Esophagus (tissue), 2 donors: ENCODE measurements at regions not wholly inside any gene's neighbourhood (a gene's known extent, or its start where the extent isn't known, plus 50 kb on each side); places are given as distances from the start of the nearest gene placed in this dataset.
"Not testable (repeated sequence)": the region's sequence is repeated elsewhere in the genome, so short reads cannot be mapped to it uniquely, and the experiment has no call there.

ENCODE experiments used
- H3K27ac ChIP-seq, 2 donors: one replicate each; pipeline ENCODE4 v1.5.1; 2013; ENCODE audit warnings: low read depth in 2 of 2, mild to moderate bottlenecking in 2 of 2, inconsistent platforms in 1 of 2, low read length in 1 of 2, moderate library complexity in 1 of 2
- H3K27me3 ChIP-seq, 2 donors: one replicate each; pipeline ENCODE4 v1.6.1; 2013; ENCODE audit warnings: low read length in 2 of 2, control low read depth in 1 of 2, mild to moderate bottlenecking in 1 of 2; ENCODE audit not compliant: insufficient read depth in 2 of 2, control insufficient read depth in 1 of 2
- H3K36me3 ChIP-seq, 2 donors: one replicate each; pipeline ENCODE4 v1.6.1; 2013; ENCODE audit warnings: low read length in 1 of 2; ENCODE audit not compliant: control insufficient read depth in 2 of 2, insufficient read depth in 2 of 2
- H3K4me1 ChIP-seq, 2 donors: one replicate each; pipeline ENCODE4 v1.6.1; 2013; ENCODE audit warnings: low read length in 1 of 2; ENCODE audit not compliant: control insufficient read depth in 2 of 2, insufficient read depth in 2 of 2
- H3K4me3 ChIP-seq, 2 donors: one replicate each; pipeline ENCODE4 v1.5.1; 2013; ENCODE audit warnings: low read length in 2 of 2, mild to moderate bottlenecking in 2 of 2, low read depth in 1 of 2, moderate library complexity in 1 of 2
- H3K9me3 ChIP-seq, 2 donors: one replicate each; pipeline ENCODE4 v1.6.1; 2013; ENCODE audit warnings: mild to moderate bottlenecking in 2 of 2, low read depth in 1 of 2, low read length in 1 of 2, moderate library complexity in 1 of 2; ENCODE audit not compliant: control insufficient read depth in 2 of 2, insufficient read depth in 1 of 2
- WGBS, 2 donors: extraction: QIAGEN DNeasy Blood & Tissue Kit; methylation state at CpG; one replicate each; pipeline ENCODE4 v1.1.7; 2013; 5-methylcytosine and 5-hydroxymethylcytosine counted together
- donor health status: healthy with polysubstance abuse.
- donor health status: Bipolar disorder and iron deficiency.

GRCh38 chr9:86487838-86488233 lies 133.6 kb upstream of the TUT7 start:
- H3K36me3 ChIP-seq: no peaks in the 10 kb centered on the region
- H3K27ac ChIP-seq: no peak overlapping the region
- H3K4me3 ChIP-seq: no peak overlapping the region
- H3K4me1 ChIP-seq: no peaks in the 10 kb centered on the region
- H3K9me3 ChIP-seq: no peaks in the 10 kb centered on the region
- no peaks in the 10 kb centered on the region for H3K27me3 ChIP-seq
- WGBS, 2 donors: 74 to 75% methylated on average over 2 of the region's 2 CpGs

DNA sequence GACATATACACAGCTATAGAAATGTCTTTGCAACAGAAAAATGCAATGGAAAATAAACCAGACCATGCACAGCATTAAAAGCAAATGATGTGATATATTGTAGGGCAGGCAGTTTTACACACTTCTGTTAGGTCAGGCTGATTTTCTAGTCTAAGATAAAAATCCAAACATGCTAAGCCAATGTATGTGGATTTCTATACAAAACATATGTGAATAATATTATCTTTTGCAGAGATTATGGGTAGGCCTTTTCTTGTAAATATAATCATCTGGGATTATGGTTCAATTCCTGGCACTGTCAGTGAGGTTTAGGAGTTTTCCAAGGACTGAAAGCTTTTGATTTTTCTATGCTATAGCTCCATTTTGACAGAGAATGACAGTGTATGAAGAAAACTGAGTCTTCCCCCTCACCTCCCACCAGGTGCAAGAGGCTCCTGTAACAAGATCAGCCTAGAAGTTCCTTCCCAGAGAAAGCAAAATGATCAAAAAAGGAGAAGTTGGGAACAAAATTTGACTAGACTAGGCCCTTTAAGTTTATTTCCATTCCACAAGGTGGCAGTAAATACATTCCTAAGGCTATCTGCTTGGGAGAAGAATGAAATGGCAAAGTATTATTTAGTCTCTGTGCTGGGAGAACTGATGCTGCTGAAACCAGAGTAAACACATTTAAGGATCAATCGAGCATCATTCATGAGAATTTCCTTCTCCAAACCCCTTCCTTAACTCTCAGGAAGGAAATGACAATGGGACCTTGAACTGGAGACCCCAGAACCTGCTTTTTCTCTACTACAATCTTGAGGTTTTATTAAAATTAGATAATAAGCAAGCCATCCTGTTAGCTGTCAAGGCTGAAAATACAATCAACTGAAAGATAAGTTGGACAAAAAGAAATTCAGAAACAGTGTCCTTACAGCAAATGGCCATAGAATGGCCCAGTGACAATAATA lies 133.0 kb upstream of the TUT7 start:
- Histone ChIP-seq H3K9me3 (no peaks in the 10 kb centered on the region), H3K4me1 (no peaks in the 10 kb centered on the region), H3K4me3 (no peak overlapping the region), H3K27ac (no peak overlapping the region), H3K36me3 (no peaks in the 10 kb centered on the region), H3K27me3 (no peaks in the 10 kb centered on the region)
- 0% methylated on average over 1 of the region's 1 CpG for WGBS, 2 donors

DNA sequence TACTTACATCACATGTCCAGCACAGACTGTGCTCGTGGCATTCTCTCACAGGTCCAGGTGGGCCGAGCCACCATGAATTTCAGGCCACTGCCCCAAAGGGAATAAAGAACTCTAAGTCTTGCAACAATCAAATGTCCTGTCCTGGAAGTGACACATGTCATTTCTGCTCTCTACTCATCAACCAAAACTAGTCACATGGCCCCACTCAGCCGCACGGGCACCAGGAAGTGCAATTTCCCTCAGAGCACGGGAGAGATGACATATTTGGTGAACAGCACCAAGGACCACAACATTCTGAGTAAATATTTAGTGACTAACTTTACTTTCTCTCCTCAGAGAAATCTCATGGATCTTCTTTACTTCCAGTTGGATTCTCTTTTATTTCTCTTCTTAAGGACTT lies 131.1 kb upstream of the TUT7 start:
- Histone ChIP-seq H3K4me1 (no peaks in the 10 kb centered on the region), H3K9me3 (peaks cover 0 to 5% of the 10 kb centered on the region in 2 donors), H3K36me3 (no peaks in the 10 kb centered on the region), H3K27ac (no peak overlapping the region), H3K4me3 (no peak overlapping the region), H3K27me3 (no peaks in the 10 kb centered on the region)
- WGBS, 2 donors: 68 to 72% methylated on average over 5 of the region's 5 CpGs

DNA sequence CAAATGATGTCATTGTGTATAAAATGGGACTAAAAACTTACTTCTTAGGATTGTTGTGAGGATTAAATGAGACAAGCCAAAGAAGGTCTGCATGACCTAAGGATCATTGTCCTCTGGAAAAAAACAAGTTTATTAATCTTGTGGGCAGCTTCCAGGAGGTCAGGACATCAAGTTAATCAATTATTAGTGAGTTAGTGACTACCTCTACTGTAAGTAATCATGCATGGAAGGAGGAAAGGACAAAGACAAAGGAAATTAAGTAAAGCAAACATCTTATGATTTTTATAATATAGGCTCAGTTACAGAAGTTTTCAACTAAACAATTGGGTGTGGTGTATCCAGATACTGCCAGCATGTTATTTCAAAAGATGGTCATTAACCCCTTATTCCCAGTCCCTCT lies 129.3 kb upstream of the TUT7 start:
- H3K27me3 ChIP-seq: no peaks in the 10 kb centered on the region
- H3K36me3 ChIP-seq: no peaks in the 10 kb centered on the region
- H3K4me3 ChIP-seq: no peak overlapping the region
- peaks cover 0 to 5% of the 10 kb centered on the region in 2 donors for H3K9me3 ChIP-seq
- H3K4me1 ChIP-seq: no peaks in the 10 kb centered on the region
- no peak overlapping the region for H3K27ac ChIP-seq

DNA sequence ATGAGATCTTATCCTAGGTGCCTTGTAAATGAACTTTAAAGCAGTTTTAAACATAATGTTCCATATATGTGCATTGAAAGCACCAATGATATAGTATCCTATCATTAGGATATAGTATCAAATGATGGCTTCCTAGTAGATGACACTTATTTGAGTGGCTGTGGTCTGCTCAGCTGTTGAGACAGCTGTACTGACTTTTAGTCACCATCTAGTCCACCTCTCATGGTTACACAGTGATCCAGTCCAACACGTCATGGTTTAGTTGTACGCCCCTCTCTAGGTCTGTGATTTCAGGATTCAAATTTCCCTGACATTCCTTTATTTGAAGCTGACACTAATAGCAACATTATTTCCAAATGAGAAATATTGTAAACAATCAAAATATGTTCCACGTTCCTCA lies 127.3 kb upstream of the TUT7 start:
- WGBS, 2 donors: 87 to 89% methylated on average over 3 of the region's 3 CpGs
- Histone ChIP-seq H3K4me3 (no peak overlapping the region), H3K36me3 (no peaks in the 10 kb centered on the region), H3K27me3 (no peaks in the 10 kb centered on the region), H3K9me3 (peaks cover 0 to 5% of the 10 kb centered on the region in 2 donors), H3K4me1 (no peaks in the 10 kb centered on the region), H3K27ac (no peak overlapping the region)

DNA sequence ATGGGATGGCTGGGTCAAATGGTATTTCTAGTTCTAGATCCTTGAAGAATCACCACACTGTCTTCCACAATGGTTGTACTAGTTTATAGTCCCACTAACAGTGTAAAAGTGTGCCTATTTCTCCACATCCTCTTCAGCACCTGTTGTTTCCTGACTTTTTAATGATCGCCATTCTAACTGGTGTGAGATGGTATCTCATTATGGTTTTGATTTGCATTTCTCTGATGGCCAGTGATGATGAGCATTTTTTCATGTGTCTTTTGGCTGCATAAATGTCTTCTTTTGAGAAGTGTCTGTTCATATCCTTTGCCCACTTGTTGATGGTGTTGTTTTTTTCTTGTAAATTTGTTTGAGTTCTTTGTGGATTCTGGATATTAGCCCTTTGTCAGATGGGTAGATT lies 121.0 kb upstream of the TUT7 start:
- H3K27ac ChIP-seq, H3K9me3 ChIP-seq: not testable (repeated sequence)
- 93 to 100% methylated on average over 1 of the region's 1 CpG for WGBS, 2 donors

GRCh38 chr9:86471171-86471815 lies 117.1 kb upstream of the TUT7 start:
- no peaks in the 10 kb centered on the region for H3K36me3 ChIP-seq
- H3K4me3 ChIP-seq: no peak overlapping the region
- no peaks in the 10 kb centered on the region for H3K9me3 ChIP-seq
- H3K27ac ChIP-seq: no peak overlapping the region
- H3K4me1 ChIP-seq: no peaks in the 10 kb centered on the region
- 57 to 73% methylated on average over 7 of the region's 7 CpGs for WGBS, 2 donors
- H3K27me3 ChIP-seq: no peaks in the 10 kb centered on the region

More for the DNA sequence above, 121.0 kb upstream of the TUT7 start:
- H3K36me3 ChIP-seq, H3K4me1 ChIP-seq, H3K27me3 ChIP-seq, H3K4me3 ChIP-seq: not testable (repeated sequence)

DNA sequence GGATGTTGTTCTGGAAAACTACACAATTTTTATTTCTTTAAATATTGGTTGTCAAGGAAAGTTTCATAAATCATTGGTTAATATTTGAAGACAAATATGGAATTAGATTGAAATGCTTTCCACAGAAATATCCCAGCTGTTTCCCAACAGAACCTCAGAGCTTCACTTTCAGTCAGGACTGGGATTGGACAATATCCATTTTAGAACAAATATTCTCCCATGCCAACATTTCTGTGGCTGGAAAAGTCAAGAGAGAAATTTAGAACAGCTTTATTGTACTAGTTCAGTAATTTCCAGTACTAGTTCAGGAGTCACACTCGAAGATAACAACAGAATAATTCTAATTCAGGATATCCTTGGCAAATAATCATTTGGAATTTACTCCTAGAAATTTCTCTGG lies 116.1 kb upstream of the TUT7 start:
- H3K27ac ChIP-seq: no peak overlapping the region
- WGBS, 2 donors: 18 to 38% methylated on average over 1 of the region's 1 CpG

GRCh38 chr9:86469476-86470250 lies 115.5 kb upstream of the TUT7 start:
- WGBS, 2 donors: 43 to 56% methylated on average over 8 of the region's 8 CpGs
- H3K27ac ChIP-seq: no peak overlapping the region
- no peak overlapping the region for H3K4me3 ChIP-seq
- no peaks in the 10 kb centered on the region for H3K27me3 ChIP-seq
- no peaks in the 10 kb centered on the region for H3K9me3 ChIP-seq
- no peaks in the 10 kb centered on the region for H3K4me1 ChIP-seq
- no peaks in the 10 kb centered on the region for H3K36me3 ChIP-seq

More for the DNA sequence above, 116.1 kb upstream of the TUT7 start:
- no peaks in the 10 kb centered on the region for H3K4me1 ChIP-seq
- H3K36me3 ChIP-seq: no peaks in the 10 kb centered on the region
- H3K27me3 ChIP-seq: no peaks in the 10 kb centered on the region
- H3K4me3 ChIP-seq: no peak overlapping the region
- H3K9me3 ChIP-seq: no peaks in the 10 kb centered on the region
